Fibroblast of mammary gland (primary cell): ENCODE measurements at regions not wholly inside any gene's neighbourhood (a gene's known extent, or its start where the extent isn't known, plus 50 kb on each side); places are given as distances from the start of the nearest gene placed in this dataset.

Experiments used
- DNase-seq: peaks from one replicate; pipeline ENCODE4 v3.0.0-alpha.2; 2010; ENCODE audit warnings: low read depth
- H3K4me3 ChIP-seq: 2 replicates; pipeline ENCODE4 v1.5.1; 2011; ENCODE audit warnings: low read depth, mild to moderate bottlenecking, low read length, moderate library complexity; ENCODE audit not compliant: control insufficient read depth
- TF ChIP-seq, protein P1 (sequence below): conservative IDR thresholded peaks from 2 replicates; pipeline ENCODE4 v1.5.1; 2011; ENCODE audit warnings: low read depth, low read length, inconsistent platforms; ENCODE audit not compliant: control insufficient read depth, insufficient read depth

DNA sequence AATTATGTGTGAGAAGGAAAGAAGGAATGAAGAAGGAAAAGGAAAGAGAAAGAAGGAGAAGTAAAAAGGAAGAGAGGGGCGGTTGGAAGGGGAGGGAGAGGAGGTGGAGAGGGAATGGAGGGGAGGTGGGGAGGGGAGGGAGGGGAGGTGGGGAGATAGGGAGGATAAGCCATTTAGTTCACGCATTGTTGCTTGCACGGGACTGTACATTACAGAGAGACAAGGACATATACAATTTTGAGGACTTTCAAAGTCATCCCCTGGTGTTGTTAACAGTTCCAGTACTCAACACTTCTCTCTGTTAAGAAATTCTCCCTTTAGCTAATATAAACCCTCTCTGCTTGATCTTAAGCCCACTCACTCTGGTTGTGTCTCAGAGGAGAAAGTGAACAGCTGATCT lies 312.5 kb downstream of the GRIN2B start:
- no peak for DNase-seq

DNA sequence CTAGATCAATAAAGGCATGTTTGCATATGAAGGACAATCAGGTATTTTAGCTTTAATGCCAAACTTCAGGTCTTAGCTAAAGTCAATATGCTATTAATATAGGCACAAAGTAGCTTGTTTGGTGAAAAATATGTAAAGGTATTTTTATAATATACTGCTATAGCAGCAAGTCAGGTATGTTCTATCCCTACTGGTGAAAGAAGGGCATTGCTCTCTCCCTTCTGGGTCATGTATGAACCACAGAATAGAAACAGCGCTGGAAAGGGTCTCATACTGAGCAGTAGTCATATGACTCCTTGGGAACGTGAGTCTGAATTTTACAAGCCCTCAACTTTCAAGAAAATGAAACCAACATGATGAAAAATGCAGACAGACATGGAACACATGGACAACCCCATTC lies 314.6 kb downstream of the GRIN2B start:
- TF ChIP-seq, protein P1, sequence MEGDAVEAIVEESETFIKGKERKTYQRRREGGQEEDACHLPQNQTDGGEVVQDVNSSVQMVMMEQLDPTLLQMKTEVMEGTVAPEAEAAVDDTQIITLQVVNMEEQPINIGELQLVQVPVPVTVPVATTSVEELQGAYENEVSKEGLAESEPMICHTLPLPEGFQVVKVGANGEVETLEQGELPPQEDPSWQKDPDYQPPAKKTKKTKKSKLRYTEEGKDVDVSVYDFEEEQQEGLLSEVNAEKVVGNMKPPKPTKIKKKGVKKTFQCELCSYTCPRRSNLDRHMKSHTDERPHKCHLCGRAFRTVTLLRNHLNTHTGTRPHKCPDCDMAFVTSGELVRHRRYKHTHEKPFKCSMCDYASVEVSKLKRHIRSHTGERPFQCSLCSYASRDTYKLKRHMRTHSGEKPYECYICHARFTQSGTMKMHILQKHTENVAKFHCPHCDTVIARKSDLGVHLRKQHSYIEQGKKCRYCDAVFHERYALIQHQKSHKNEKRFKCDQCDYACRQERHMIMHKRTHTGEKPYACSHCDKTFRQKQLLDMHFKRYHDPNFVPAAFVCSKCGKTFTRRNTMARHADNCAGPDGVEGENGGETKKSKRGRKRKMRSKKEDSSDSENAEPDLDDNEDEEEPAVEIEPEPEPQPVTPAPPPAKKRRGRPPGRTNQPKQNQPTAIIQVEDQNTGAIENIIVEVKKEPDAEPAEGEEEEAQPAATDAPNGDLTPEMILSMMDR: no peak
- no peak overlapping the region for H3K4me3 ChIP-seq
- no peak for DNase-seq

More for the DNA sequence above, 312.5 kb downstream of the GRIN2B start:
- H3K4me3 ChIP-seq: no peak overlapping the region
- TF ChIP-seq, protein P1: no peak

DNA sequence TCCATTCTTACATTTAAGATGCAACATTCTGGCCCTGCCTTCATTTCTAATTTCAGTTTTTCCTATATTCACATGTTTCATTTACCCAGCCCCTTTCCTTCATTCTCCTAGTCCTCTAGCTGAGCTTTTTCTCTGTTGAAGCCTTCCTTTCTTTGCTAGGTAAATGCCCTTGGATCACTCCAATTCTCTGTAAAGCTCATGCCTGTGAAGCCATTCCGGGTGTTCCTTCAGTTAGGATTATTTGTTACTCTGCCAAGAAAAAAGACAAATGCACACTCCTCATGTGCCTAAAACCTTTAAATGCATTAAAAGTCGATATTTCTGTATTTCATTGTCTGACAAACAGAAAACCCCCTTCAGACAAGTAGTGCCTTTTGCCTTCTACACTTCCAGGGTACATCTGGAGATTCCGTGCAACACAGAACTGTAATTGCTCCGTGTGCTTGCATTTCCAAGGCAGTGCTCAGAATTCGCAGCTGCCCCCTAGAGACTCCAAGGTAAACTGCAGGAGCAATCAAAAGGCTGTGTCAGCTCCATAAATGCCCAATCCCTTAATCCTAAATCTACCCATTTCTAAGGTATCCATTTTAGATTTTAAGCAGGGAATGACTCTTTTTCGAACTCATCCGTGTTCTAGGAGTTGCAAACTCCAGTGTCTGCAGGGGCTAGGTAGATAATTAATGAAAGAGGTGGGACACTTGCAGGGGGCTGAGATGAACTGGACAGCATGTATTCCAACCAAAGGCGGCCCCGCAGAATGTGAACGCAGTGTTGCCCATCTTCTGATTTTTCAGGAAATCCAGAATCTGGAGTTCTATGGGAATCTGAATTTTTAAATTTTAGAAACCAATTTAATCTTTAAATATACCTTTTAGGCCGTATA lies 320.2 kb downstream of the GRIN2B start:
- no peak overlapping the region for H3K4me3 ChIP-seq
- TF ChIP-seq, protein P1: peak; percentile 94
- peak; percentile 67 for DNase-seq

DNA sequence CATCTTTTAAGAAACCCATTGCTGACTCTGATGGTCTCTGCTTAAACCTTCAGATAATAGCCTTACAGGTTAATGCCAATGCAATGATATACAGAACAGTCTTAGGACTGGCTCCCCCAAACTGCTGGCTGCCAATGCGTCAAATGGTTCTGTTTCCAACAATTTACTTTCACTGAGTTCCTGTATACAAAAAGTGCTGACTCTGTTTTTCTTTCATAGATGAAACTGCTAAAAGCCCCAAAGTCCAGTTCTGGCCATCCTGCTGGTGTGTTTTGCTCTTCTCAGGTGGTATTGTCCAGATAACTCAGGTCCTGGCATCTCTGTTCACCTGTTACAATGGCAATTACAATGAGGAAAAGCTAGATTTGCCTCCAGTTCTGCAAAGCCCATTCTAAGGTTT lies 326.9 kb downstream of the GRIN2B start:
- DNase-seq: no peak
- TF ChIP-seq, protein P1: no peak

DNA sequence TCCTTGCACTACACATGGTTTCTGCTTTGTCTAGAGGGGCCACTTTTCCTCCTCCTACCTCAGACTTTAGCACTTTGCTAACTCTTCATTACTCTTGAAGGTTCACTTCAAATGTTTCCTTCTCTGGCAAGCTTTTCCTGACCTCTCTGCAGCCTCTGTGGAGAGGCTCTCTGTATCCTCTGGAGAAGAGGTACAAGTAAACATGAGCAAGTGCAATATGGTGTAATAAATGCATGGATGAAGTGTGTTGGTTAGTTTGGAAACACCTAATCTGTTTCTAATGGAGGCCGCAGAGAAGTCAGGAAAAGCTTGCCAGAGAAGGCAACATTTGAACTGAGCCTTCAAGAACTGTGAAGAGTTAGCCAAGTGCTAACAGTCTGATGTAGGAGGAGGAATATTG lies 329.3 kb downstream of the GRIN2B start:
- no peak for DNase-seq
- TF ChIP-seq, protein P1: no peak
- no peak overlapping the region for H3K4me3 ChIP-seq

More for the DNA sequence above, 326.9 kb downstream of the GRIN2B start:
- H3K4me3 ChIP-seq: no peak overlapping the region

DNA sequence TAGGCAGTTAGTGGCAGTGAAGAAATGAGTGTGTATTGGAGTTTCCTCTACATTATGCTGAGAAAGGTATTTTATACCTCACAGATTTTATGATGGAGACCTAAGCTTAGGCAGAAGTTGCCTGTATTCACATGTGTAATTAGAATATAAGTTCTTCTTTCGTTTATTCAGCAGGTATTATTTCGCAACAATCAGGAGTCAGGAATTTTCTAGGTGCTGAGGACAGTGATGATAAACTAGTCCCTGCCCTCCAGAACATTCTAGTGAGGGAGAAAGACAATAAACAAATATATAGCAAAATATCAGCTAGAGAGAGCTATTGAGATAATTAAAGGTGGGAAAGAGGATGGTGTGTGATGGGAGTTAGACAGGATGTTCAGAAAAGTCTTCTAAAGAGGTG lies 345.7 kb downstream of the GRIN2B start:
- DNase-seq: no peak
- TF ChIP-seq, protein P1: no peak
- no peak overlapping the region for H3K4me3 ChIP-seq
